H1 (cell line): ENCODE measurements at regions not wholly inside any gene's neighbourhood (a gene's known extent, or its start where the extent isn't known, plus 50 kb on each side); places are given as distances from the start of the nearest gene placed in this dataset.

Source experiments
- ASH2L ChIP-seq: fragments of 200-600, 300-600 bp; sonication (generic); IDR thresholded peaks from one replicate; pipeline ENCODE4 v1.7.1; 2017; ENCODE audit warnings: low read length
- JUN ChIP-seq: IDR thresholded peaks from 2 replicates; pipeline ENCODE4 v1.6.1; 2011; ENCODE audit warnings: low read depth, mild to moderate bottlenecking, improper control_type of control experiment, low read length
- JUND ChIP-seq: IDR thresholded peaks from 2 replicates; pipeline ENCODE4 v1.6.1; 2011; ENCODE audit warnings: mild to moderate bottlenecking, improper control_type of control experiment, low read length
- MAX ChIP-seq: IDR thresholded peaks from 2 replicates; pipeline ENCODE4 v1.6.1; 2012; ENCODE audit warnings: inconsistent platforms
- POLR2A ChIP-seq, 2 experiments: IDR thresholded peaks; 1 replicate in 1 of 2; 2 replicates in 1 of 2; pipeline ENCODE4 v1.6.1; 2011; ENCODE audit warnings: low read depth in 2 of 2, low read length in 2 of 2, mild to moderate bottlenecking in 2 of 2; ENCODE audit errors: control extremely low read depth in 1 of 2
- POLR2AphosphoS5 ChIP-seq: IDR thresholded peaks from 2 replicates; pipeline ENCODE4 v1.6.1; 2011; ENCODE audit warnings: low read depth, low read length
- RAD21 ChIP-seq, 2 experiments: IDR thresholded peaks in 1 of 2; conservative IDR thresholded peaks in 1 of 2; 2 replicates each; pipeline ENCODE4 v1.6.1; 2011; ENCODE audit warnings: low read depth in 2 of 2, low read length in 2 of 2, improper control_type of control experiment in 1 of 2, inconsistent platforms in 1 of 2, mild to moderate bottlenecking in 1 of 2, moderate library complexity in 1 of 2
- SIRT6 ChIP-seq: IDR thresholded peaks from one replicate; pipeline ENCODE4 v1.7.1; 2012; ENCODE audit warnings: low read length, inconsistent platforms
- SIX5 ChIP-seq: IDR thresholded peaks from 2 replicates; pipeline ENCODE4 v1.6.1; 2011; ENCODE audit warnings: mild to moderate bottlenecking, low read depth, low read length
- SRF ChIP-seq: IDR thresholded peaks from 2 replicates; pipeline ENCODE4 v1.6.1; 2011; ENCODE audit warnings: mild to moderate bottlenecking, low read depth, low read length, moderate library complexity
- TAF1 ChIP-seq: IDR thresholded peaks from 2 replicates; pipeline ENCODE4 v1.6.1; 2011; ENCODE audit warnings: mild to moderate bottlenecking, low read depth, low read length
- TCF12 ChIP-seq: IDR thresholded peaks from 2 replicates; pipeline ENCODE4 v1.6.1; 2011; ENCODE audit warnings: low read depth, mild to moderate bottlenecking, low read length
- TF ChIP-seq, protein P1 (sequence below), 3 experiments: IDR thresholded peaks; 1 replicate in 2 of 3; 2 replicates in 1 of 3; pipeline versions ENCODE4 v1.5.1 to v1.6.1; 2011; ENCODE audit warnings: low read length in 3 of 3, mild to moderate bottlenecking in 3 of 3, inconsistent platforms in 2 of 3, low read depth in 1 of 3, moderate library complexity in 1 of 3; ENCODE audit not compliant: insufficient read depth in 1 of 3; ENCODE audit errors: control extremely low read depth in 1 of 3

GRCh38 chr1:191886977-191887376, 271.3 kb upstream of the RGS18 start:
- TF ChIP-seq, protein P1, sequence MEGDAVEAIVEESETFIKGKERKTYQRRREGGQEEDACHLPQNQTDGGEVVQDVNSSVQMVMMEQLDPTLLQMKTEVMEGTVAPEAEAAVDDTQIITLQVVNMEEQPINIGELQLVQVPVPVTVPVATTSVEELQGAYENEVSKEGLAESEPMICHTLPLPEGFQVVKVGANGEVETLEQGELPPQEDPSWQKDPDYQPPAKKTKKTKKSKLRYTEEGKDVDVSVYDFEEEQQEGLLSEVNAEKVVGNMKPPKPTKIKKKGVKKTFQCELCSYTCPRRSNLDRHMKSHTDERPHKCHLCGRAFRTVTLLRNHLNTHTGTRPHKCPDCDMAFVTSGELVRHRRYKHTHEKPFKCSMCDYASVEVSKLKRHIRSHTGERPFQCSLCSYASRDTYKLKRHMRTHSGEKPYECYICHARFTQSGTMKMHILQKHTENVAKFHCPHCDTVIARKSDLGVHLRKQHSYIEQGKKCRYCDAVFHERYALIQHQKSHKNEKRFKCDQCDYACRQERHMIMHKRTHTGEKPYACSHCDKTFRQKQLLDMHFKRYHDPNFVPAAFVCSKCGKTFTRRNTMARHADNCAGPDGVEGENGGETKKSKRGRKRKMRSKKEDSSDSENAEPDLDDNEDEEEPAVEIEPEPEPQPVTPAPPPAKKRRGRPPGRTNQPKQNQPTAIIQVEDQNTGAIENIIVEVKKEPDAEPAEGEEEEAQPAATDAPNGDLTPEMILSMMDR (IDR thresholded peaks at IDR 0.05; ENCODE audit: control extremely low read depth in 1 of 3, insufficient read depth in 1 of 3, low read depth in 1 of 3, low read length in 3 of 3) = no peak
- TF ChIP-seq SIX5 (no peak), POLR2AphosphoS5 (no peak), JUND (no peak), MAX (no peak), POLR2A (IDR thresholded peaks at IDR 0.05; ENCODE audit: control extremely low read depth in 1 of 2, low read depth in 2 of 2, low read length in 2 of 2) (no peak), RAD21 (IDR thresholded peaks at IDR 0.05 in 1 of 2, conservative IDR thresholded peaks at IDR 0.05 in 1 of 2; ENCODE audit: low read depth in 2 of 2, low read length in 2 of 2) (no peak), TAF1 (no peak), ASH2L (no peak), SIRT6 (no peak), TCF12 (no peak), SRF (no peak), JUN (no peak)
